ENCODE measurements at regions not wholly inside any gene's neighbourhood (a gene's known extent, or its start where the extent isn't known, plus 50 kb on each side); places are given as distances from the start of the nearest gene placed in this dataset.

- Histone ChIP-seq H3K4me2 (ENCODE audit: low read length) (no peak overlapping the region), H3K27ac (ENCODE audit: low read length) (no peak overlapping the region), H3K9me2 (ENCODE audit: insufficient read depth, low read length) (no peaks in the 10 kb centered on the region), H3F3A (ENCODE audit: insufficient read depth, low read length, poor library complexity, severe bottlenecking) (no peaks in the 10 kb centered on the region), H3K79me2 (replicated peaks; ENCODE audit: insufficient read depth, low read length) (no peaks in the 10 kb centered on the region), H4K20me1 (ENCODE audit: insufficient read depth) (no peaks in the 10 kb centered on the region), H3K36me3 (ENCODE audit: insufficient read depth, low read length) (no peaks in the 10 kb centered on the region), H2AFZ (ENCODE audit: low read depth, low read length) (no peak overlapping the region), H3K9me3 (ENCODE audit: low read length) (no peaks in the 10 kb centered on the region), H3K27me3 (ENCODE audit: insufficient read depth, low read depth, low read length) (no peaks in the 10 kb centered on the region), H3K9ac (ENCODE audit: low read length) (no peak overlapping the region), H3K4me3 (ENCODE audit: low read length) (no peak overlapping the region)
- TF ChIP-seq REST (IDR thresholded peaks at IDR 0.05; ENCODE audit: borderline replicate concordance) (no peak), RAD21 (conservative IDR thresholded peaks at IDR 0.05) (no peak), POLR2AphosphoS5 (IDR thresholded peaks at IDR 0.05) (no peak), EZH2 (IDR thresholded peaks at IDR 0.05; ENCODE audit: borderline replicate concordance, insufficient read depth, low read length, poor library complexity, severe bottlenecking) (no peak), EP300 (conservative IDR thresholded peaks at IDR 0.05; ENCODE audit: poor library complexity, severe bottlenecking) (no peak), SMC3 (conservative IDR thresholded peaks at IDR 0.05; ENCODE audit: poor library complexity) (no peak), TAF1 (IDR thresholded peaks at IDR 0.05; ENCODE audit: low read depth) (no peak), MXI1 (conservative IDR thresholded peaks at IDR 0.05; ENCODE audit: poor library complexity, severe bottlenecking) (no peak), CTCF (IDR thresholded peaks at IDR 0.05; ENCODE audit: poor library complexity, severe bottlenecking) (no peak)
Measured at GRCh38 chr5:122715095-122715494, 59.8 kb upstream of the SNX2 start.

GRCh38 chr5:122718611-122719010 lies 56.3 kb upstream of the SNX2 start:
- Histone ChIP-seq H2AFZ (ENCODE audit: low read depth, low read length) (no peak overlapping the region), H3K9me3 (ENCODE audit: low read length) (no peaks in the 10 kb centered on the region), H3K4me2 (ENCODE audit: low read length) (no peak overlapping the region), H3K4me3 (ENCODE audit: low read length) (no peak overlapping the region), H3K9ac (ENCODE audit: low read length) (no peak overlapping the region), H3K9me2 (ENCODE audit: insufficient read depth, low read length) (no peaks in the 10 kb centered on the region), H3K27me3 (ENCODE audit: insufficient read depth, low read depth, low read length) (no peaks in the 10 kb centered on the region), H3F3A (ENCODE audit: insufficient read depth, low read length, poor library complexity, severe bottlenecking) (no peaks in the 10 kb centered on the region), H3K79me2 (replicated peaks; ENCODE audit: insufficient read depth, low read length) (no peaks in the 10 kb centered on the region), H4K20me1 (ENCODE audit: insufficient read depth) (no peaks in the 10 kb centered on the region), H3K27ac (ENCODE audit: low read length) (no peak overlapping the region), H3K36me3 (ENCODE audit: insufficient read depth, low read length) (no peaks in the 10 kb centered on the region)
- TF ChIP-seq SMC3 (conservative IDR thresholded peaks at IDR 0.05; ENCODE audit: poor library complexity): no peak
- no peak for TF ChIP-seq POLR2AphosphoS5 (IDR thresholded peaks at IDR 0.05)
- no peak for TF ChIP-seq REST (IDR thresholded peaks at IDR 0.05; ENCODE audit: borderline replicate concordance)
- no peak for TF ChIP-seq MXI1 (conservative IDR thresholded peaks at IDR 0.05; ENCODE audit: poor library complexity, severe bottlenecking)
- no peak for TF ChIP-seq RAD21 (conservative IDR thresholded peaks at IDR 0.05)
- TF ChIP-seq EZH2 (IDR thresholded peaks at IDR 0.05; ENCODE audit: borderline replicate concordance, insufficient read depth, low read length, poor library complexity, severe bottlenecking): no peak
- TF ChIP-seq CTCF (IDR thresholded peaks at IDR 0.05; ENCODE audit: poor library complexity, severe bottlenecking): no peak
- no peak for TF ChIP-seq EP300 (conservative IDR thresholded peaks at IDR 0.05; ENCODE audit: poor library complexity, severe bottlenecking)

Measured in neural cell (in vitro differentiated cells).